Nucleus accumbens (tissue), 56 donors: ENCODE measurements at regions not wholly inside any gene's neighbourhood (a gene's known extent, or its start where the extent isn't known, plus 50 kb on each side); places are given as distances from the start of the nearest gene placed in this dataset.
"Not testable (repeated sequence)": the region's sequence is repeated elsewhere in the genome, so short reads cannot be mapped to it uniquely, and the experiment has no call there.

ENCODE experiments used
- DNase-seq, 56 donors: peaks; one replicate each; lab custom pipeline; 2025; lab: John Stamatoyannopoulos, UW

GRCh38 chr6:140007525-140007924 lies 633.1 kb upstream of the CITED2 start:
- no peak for DNase-seq

- DNase-seq: no peak
Measured at GRCh38 chr6:140003217-140003616, 628.8 kb upstream of the CITED2 start.

GRCh38 chr6:140002396-140003022 lies 628.1 kb upstream of the CITED2 start:
- DNase-seq: no peak

GRCh38 chr6:140001821-140002341 lies 627.4 kb upstream of the CITED2 start:
- DNase-seq: no peak

- no peak for DNase-seq
Measured at GRCh38 chr6:140001005-140001404, 626.6 kb upstream of the CITED2 start.

- DNase-seq: not testable (repeated sequence)
Measured at GRCh38 chr6:139999661-140000060, 625.2 kb upstream of the CITED2 start.

- not testable (repeated sequence) for DNase-seq
Measured at GRCh38 chr6:139998478-139998877, 624.0 kb upstream of the CITED2 start.

GRCh38 chr6:139996253-139996834 lies 621.9 kb upstream of the CITED2 start:
- no peak for DNase-seq

GRCh38 chr6:139994998-139995397 lies 620.5 kb upstream of the CITED2 start:
- DNase-seq: no peak

- no peak for DNase-seq
Measured at GRCh38 chr6:139990856-139991465, 616.5 kb upstream of the CITED2 start.

- DNase-seq: peak in 1 of 56 donors; percentile 4
Measured at GRCh38 chr6:139990026-139990686, 615.7 kb upstream of the CITED2 start.

- no peak for DNase-seq
Measured at GRCh38 chr6:139988685-139989084, 614.2 kb upstream of the CITED2 start.

- DNase-seq: no peak
Measured at GRCh38 chr6:139987091-139987490, 612.6 kb upstream of the CITED2 start.

GRCh38 chr6:139985236-139985815 lies 610.9 kb upstream of the CITED2 start:
- no peak for DNase-seq

GRCh38 chr6:139984317-139984716 lies 609.9 kb upstream of the CITED2 start:
- no peak for DNase-seq

- DNase-seq: no peak
Measured at GRCh38 chr6:139983555-139984276, 609.3 kb upstream of the CITED2 start.

GRCh38 chr6:139982652-139983295 lies 608.3 kb upstream of the CITED2 start:
- DNase-seq: no peak

- DNase-seq: no peak
Measured at GRCh38 chr6:139982195-139982594, 607.7 kb upstream of the CITED2 start.

- DNase-seq: peak in 1 of 56 donors; percentile 4
Measured at GRCh38 chr6:139981768-139982181, 607.3 kb upstream of the CITED2 start.
